GM12878 (cell line): ENCODE measurements at regions not wholly inside any gene's neighbourhood (a gene's known extent, or its start where the extent isn't known, plus 50 kb on each side); places are given as distances from the start of the nearest gene placed in this dataset.
"Not testable (repeated sequence)": the region's sequence is repeated elsewhere in the genome, so short reads cannot be mapped to it uniquely, and the experiment has no call there.

Experiments
- ATAC-seq: fragments of 200-7000 bp; cut with Tn5 transposase; 3 replicates; pipeline ENCODE4 v1.9.1; 2020; ENCODE audit warnings: mild to moderate bottlenecking, moderate library complexity
- BruUV-seq: library from RNA; stranded (reverse); fragments of 400-500 nt; replicated peaks from 2 replicates; lab custom pipeline; 2021; lab: Mats Ljungman, UMichigan
- CTCF ChIA-PET: fragments of 300-600 bp; sonication (Branson Sonifier 250); formaldehyde crosslinking; extraction: SDS; loops from one replicate; lab custom pipeline; 2021; ENCODE audit warnings: inconsistent platforms; lab: Yijun Ruan, JAX
- POLR2A ChIA-PET: fragments of 350-600 bp; formaldehyde crosslinking; extraction: SDS; loops from one replicate; lab custom pipeline; 2021; ENCODE audit warnings: inconsistent platforms; lab: Charles Lee
- RAD21 ChIA-PET: fragments of 300-600 bp; sonication (Branson Sonifier 250); formaldehyde crosslinking; loops from one replicate; lab custom pipeline; 2023; ENCODE audit warnings: antibody characterized with exemption; ENCODE audit not compliant: unreplicated experiment; lab: Charles Lee
- SMC1A ChIA-PET: fragments of 300-600 bp; sonication (Branson Sonifier 250); formaldehyde crosslinking; loops from one replicate; lab custom pipeline; 2023; ENCODE audit not compliant: unreplicated experiment, uncharacterized antibody; lab: Charles Lee
- DNase-seq: peaks from one replicate; pipeline ENCODE4 v3.0.0-alpha.2; 2011; ENCODE audit warnings: low read depth, low spot score
- FAIRE-seq: peaks from 3 replicates; lab custom pipeline; 2011; peaks lifted over from hg19 to GRCh38; lab: Jason Lieb, UNC
- H2AFZ ChIP-seq: 2 replicates; pipeline ENCODE4 v1.6.0; 2011; ENCODE audit warnings: low read depth, low read length, control low read depth; ENCODE audit not compliant: control insufficient read depth
- H3K27ac ChIP-seq: 2 replicates; pipeline ENCODE4 v1.5.1; 2011; ENCODE audit warnings: control low read depth; ENCODE audit not compliant: control insufficient read depth, insufficient read depth
- H3K27me3 ChIP-seq, 2 experiments: replicated peaks in 1 of 2; 2 replicates each; pipeline versions ENCODE4 v1.6.0 to v1.6.1; 2011; ENCODE audit warnings: low read length in 1 of 2; ENCODE audit not compliant: control insufficient read depth in 2 of 2, insufficient read depth in 2 of 2
- H3K36me3 ChIP-seq, 2 experiments: 2 replicates each; pipeline ENCODE4 v1.5.1; 2011; ENCODE audit warnings: low read length in 1 of 2; ENCODE audit not compliant: control insufficient read depth in 2 of 2, insufficient read depth in 2 of 2
- H3K4me1 ChIP-seq: 2 replicates; pipeline ENCODE4 v1.6.1; 2011; ENCODE audit warnings: mild to moderate bottlenecking, low read length, moderate library complexity, mixed read lengths; ENCODE audit not compliant: control insufficient read depth, insufficient read depth
- H3K4me2 ChIP-seq: 2 replicates; pipeline ENCODE4 v1.6.0; 2011; ENCODE audit warnings: control low read depth; ENCODE audit not compliant: control insufficient read depth, insufficient read depth
- H3K4me3 ChIP-seq: fragments of 200-600 bp; sonication (generic); 2 replicates; pipeline ENCODE4 v1.5.1; 2016
- H3K79me2 ChIP-seq: 2 replicates; pipeline ENCODE4 v1.6.0; 2011; ENCODE audit warnings: low read length; ENCODE audit not compliant: control insufficient read depth, insufficient read depth
- H3K9ac ChIP-seq: 2 replicates; pipeline ENCODE4 v1.8.0; 2011; ENCODE audit warnings: low read length, control low read depth, mixed read lengths; ENCODE audit not compliant: control insufficient read depth, insufficient read depth
- H3K9me3 ChIP-seq: replicated peaks from 3 replicates; pipeline ENCODE4 v1.5.1; 2011; ENCODE audit warnings: mild to moderate bottlenecking, low read length; ENCODE audit not compliant: control insufficient read depth, insufficient read depth
- H4K20me1 ChIP-seq: 2 replicates; pipeline ENCODE4 v1.6.0; 2011; ENCODE audit not compliant: control insufficient read depth, insufficient read depth
- E2F4 ChIP-seq: IDR thresholded peaks from 2 replicates; pipeline ENCODE4 v1.6.1; 2012; ENCODE audit warnings: low read depth, low read length, improper control_type of control experiment
- ZNF24 ChIP-seq: fragments of 450-650 bp; IDR thresholded peaks from 2 replicates; pipeline ENCODE4 v1.6.1; 2017; ENCODE audit warnings: antibody characterized with exemption, mild to moderate bottlenecking
- WGBS: methylation state at CpG from one replicate; pipeline ENCODE4 v1.1.6; 2016; ENCODE audit warnings: low lambda C conversion rate; ENCODE audit not compliant: insufficient replicate concordance, insufficient coverage; ENCODE audit errors: missing lambda C conversion rate; 5-methylcytosine and 5-hydroxymethylcytosine counted together
- in situ Hi-C: fragments of 300-500 bp; cut with MboI; formaldehyde crosslinking; loops from 9 replicates; pipeline ENCODE4 v1.14.3; 2018; ENCODE audit warnings: mixed read lengths
- intact Hi-C: fragments of 100-400 bp; cut with micrococcal nuclease; formaldehyde crosslinking; loops from one replicate; pipeline ENCODE4 v1.14.2; 2022; ENCODE audit not compliant: unreplicated experiment

- ChIA-PET CTCF (no interaction called here), SMC1A (no interaction called here)
- 19% methylated on average over 2 of the region's 2 CpGs for WGBS
Observed at GRCh38 chr21:27975514-27975913, 1008.6 kb upstream of the ADAMTS5 start.

GRCh38 chr21:27974152-27974551 is 1007.3 kb upstream of the ADAMTS5 start:
- ATAC-seq, H3K36me3 ChIP-seq, H3K4me1 ChIP-seq, CTCF ChIA-PET, in situ Hi-C loops, DNase-seq, SMC1A ChIA-PET, FAIRE-seq, intact Hi-C loops, H3K27me3 ChIP-seq, H3K4me3 ChIP-seq, H3K9ac ChIP-seq, H4K20me1 ChIP-seq, H3K27ac ChIP-seq, POLR2A ChIA-PET, H2AFZ ChIP-seq, BruUV-seq, H3K4me2 ChIP-seq, RAD21 ChIA-PET, H3K79me2 ChIP-seq, H3K9me3 ChIP-seq: not testable (repeated sequence)
- 0% methylated on average over 1 of the region's 1 CpG for WGBS

More at GRCh38 chr21:27975514-27975913, 1008.6 kb upstream of the ADAMTS5 start:
- TF ChIP-seq E2F4 (no peak), ZNF24 (no peak)
- Histone ChIP-seq H4K20me1 (no peaks in the 10 kb centered on the region), H3K4me3 (no peak overlapping the region), H3K79me2 (no peaks in the 10 kb centered on the region), H3K36me3 (no peaks in the 10 kb centered on the region), H3K9ac (no peak overlapping the region), H3K4me2 (no peak overlapping the region), H3K9me3 (no peaks in the 10 kb centered on the region), H3K27ac (no peak overlapping the region), H3K4me1 (no peaks in the 10 kb centered on the region), H2AFZ (no peak overlapping the region), H3K27me3 (no peaks in the 10 kb centered on the region)
- BruUV-seq: no TSS peak
- RAD21 ChIA-PET: no interaction called here
- ATAC-seq: no peak
- intact Hi-C loops: no loop called here
- no peak for DNase-seq
- no peak for FAIRE-seq
- in situ Hi-C loops: no loop called here
- POLR2A ChIA-PET: no interaction called here

GRCh38 chr21:27968240-27968639 is 1001.4 kb upstream of the ADAMTS5 start:
- CTCF ChIA-PET, FAIRE-seq: not testable (repeated sequence)

More at GRCh38 chr21:27968240-27968639, 1001.4 kb upstream of the ADAMTS5 start:
- H3K9ac ChIP-seq, H3K27me3 ChIP-seq, H3K9me3 ChIP-seq, H3K4me1 ChIP-seq, H2AFZ ChIP-seq, H4K20me1 ChIP-seq, SMC1A ChIA-PET, in situ Hi-C loops, H3K4me3 ChIP-seq, POLR2A ChIA-PET, intact Hi-C loops, H3K27ac ChIP-seq, RAD21 ChIA-PET, H3K4me2 ChIP-seq, BruUV-seq, ATAC-seq, H3K36me3 ChIP-seq, H3K79me2 ChIP-seq, DNase-seq: not testable (repeated sequence)
